ENCODE measurements at regions not wholly inside any gene's neighbourhood (a gene's known extent, or its start where the extent isn't known, plus 50 kb on each side); places are given as distances from the start of the nearest gene placed in this dataset.

- no peak for TF ChIP-seq TAF7 (optimal IDR thresholded peaks at IDR 0.05; ENCODE audit: borderline replicate concordance, low read depth, low read length)
- TF ChIP-seq RFX5 (IDR thresholded peaks at IDR 0.05; ENCODE audit: borderline replicate concordance, low read depth, low read length), result no peak
- no peak for TF ChIP-seq BRCA1 (IDR thresholded peaks at IDR 0.05; ENCODE audit: low read depth, low read length)
- no peak for TF ChIP-seq CEBPB (IDR thresholded peaks at IDR 0.05; ENCODE audit: low read depth, low read length)
Observed at GRCh38 chr1:201764166-201764565, 64.8 kb upstream of the IPO9 start (continued).

Data from H1 (cell line).